HG03442 (cell line): ENCODE measurements at regions not wholly inside any gene's neighbourhood (a gene's known extent, or its start where the extent isn't known, plus 50 kb on each side); places are given as distances from the start of the nearest gene placed in this dataset.
"Not testable (repeated sequence)": the region's sequence is repeated elsewhere in the genome, so short reads cannot be mapped to it uniquely, and the experiment has no call there.

Experiments
- ATAC-seq: cut with Tn5 transposase; IDR thresholded peaks from one replicate; pipeline ENCODE4 v1.9.1; 2021; ENCODE audit warnings: mild to moderate bottlenecking, moderate library complexity; ENCODE audit not compliant: unreplicated experiment

DNA sequence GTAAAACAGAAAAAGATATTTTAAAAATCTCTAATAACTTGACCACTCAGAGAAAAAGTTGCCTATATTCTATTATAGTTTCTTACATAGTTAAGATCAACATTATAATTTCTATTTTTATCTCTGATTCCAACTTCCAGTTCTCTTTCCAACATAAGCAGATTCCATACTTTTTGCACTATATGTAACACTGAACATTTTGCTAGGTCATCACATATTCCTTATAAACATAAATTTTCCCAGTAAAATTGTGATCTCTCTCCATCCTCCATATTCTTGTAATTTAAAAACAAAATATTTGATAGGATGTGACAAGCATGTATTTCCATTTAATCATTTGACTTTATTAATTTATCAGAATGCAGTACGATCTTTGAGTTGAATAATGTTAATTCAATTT is 170.4 kb upstream of the THSD7A start:
- no peak for ATAC-seq

DNA sequence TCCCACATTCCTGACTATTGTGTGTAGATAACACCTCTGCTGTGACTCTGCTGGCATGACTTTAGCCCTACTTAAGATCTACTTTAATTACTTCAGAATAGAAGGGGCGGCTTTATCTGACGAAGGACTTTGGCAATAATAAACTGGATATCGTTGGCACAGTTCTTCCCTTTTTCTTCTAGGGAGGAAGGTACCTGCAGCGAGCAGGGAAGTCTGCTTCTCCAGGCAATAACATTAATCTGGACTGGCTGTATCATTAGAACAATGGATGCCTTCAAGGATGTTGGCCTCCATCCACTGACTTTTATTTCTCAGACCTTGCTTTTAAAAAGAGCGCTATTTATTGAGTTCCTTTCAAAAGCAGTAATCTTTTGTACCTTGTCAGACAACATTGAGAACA is 172.6 kb upstream of the THSD7A start:
- ATAC-seq = no peak

DNA sequence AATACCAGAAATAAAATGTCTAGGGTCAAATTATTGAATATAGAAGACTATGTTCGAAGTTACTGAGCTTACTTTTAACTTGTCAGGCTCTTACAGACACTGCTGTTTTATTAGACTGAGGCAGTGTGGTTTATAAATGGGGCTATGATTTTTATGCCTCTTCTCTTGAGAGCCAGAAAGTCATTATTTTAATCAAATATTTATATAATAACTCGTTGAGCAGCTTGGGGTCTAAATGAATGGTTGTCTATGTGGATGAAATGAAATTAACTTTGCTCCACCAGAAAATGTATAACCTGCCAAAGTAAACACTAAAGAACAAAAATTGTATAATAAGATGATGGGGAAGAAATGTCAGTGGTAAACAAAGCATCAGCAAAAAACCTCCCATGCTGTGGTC is 175.6 kb upstream of the THSD7A start:
- ATAC-seq = no peak

DNA sequence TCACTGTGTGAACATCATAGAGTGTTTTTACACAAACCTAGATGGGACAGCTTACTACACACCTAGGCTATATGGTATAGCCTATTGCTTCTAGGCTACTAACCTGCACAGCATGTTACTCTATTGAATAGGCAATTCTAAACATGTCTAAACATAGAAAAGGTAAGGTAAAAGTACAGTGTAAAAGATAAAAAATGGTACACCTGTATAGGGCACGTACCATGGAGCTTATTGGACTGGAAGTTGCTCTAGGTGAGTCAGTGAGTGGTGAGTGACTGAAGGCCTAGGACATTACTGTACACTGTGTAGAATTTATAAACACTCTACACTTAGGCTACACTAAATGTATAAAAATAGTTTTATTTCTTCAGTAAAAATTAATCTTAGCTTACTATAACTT is 182.0 kb upstream of the THSD7A start:
- no peak for ATAC-seq

DNA sequence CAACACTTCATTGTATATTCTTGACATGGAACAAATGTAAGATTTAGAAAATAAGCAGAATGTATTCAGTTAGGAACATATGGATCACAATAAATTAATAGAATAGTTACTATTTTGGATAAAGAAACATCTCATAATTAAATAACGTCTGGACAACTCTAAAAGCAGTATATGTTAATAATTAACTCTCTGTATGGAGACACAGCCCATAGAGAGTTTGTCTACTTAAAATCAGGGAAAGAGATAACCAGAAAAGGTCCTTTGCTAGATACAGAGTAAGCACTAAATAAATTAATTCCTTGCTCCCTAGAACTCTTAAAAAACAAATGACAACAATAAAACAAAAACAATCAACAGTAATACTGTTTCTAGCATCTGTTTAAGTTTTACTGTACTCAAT is 184.4 kb upstream of the THSD7A start:
- ATAC-seq = no peak

DNA sequence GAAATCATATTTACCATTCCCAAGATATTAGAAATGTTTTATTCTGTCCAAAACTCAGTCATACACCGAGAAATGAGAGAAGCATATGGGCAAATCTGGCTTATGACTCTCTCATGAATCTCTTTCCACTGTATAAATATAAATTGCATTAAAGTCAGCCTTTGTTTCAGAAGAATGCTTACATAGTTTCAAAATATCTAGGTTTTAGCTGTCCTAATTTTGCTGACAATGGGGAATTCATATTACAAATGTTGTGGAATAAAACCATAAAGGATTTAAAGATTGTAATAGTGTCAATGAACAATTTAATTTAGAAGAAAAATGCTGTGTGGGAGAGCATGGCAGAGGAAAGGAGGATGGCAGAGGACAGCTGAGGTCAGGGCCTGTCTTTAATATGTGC is 185.0 kb upstream of the THSD7A start:
- no peak for ATAC-seq

GRCh38 chr7:12022011-12022410 is 189.1 kb upstream of the TMEM106B start:
- not testable (repeated sequence) for ATAC-seq

DNA sequence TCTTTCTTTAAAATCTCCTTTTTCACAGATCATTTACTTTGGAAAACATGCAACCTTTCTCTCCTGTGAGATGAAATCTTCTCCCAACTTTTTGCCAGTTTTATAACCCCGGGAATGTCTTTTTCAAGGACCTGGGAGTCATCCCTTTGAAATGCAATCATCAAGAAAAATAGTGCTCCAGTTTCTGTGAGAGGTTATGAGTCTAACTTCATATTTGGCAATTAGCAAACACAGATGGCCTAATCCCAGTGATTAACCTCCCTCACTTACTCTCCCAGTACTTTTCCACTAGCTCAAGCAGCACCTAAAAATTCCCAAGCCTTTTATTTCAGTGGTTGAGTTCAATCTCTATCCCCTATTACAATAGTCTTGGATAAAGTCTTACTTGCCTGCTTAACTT is 185.8 kb upstream of the TMEM106B start:
- ATAC-seq = no peak

- no peak for ATAC-seq
These were observed 182.6 kb upstream of the TMEM106B start for GRCh38 chr7:12028508-12028907.

DNA sequence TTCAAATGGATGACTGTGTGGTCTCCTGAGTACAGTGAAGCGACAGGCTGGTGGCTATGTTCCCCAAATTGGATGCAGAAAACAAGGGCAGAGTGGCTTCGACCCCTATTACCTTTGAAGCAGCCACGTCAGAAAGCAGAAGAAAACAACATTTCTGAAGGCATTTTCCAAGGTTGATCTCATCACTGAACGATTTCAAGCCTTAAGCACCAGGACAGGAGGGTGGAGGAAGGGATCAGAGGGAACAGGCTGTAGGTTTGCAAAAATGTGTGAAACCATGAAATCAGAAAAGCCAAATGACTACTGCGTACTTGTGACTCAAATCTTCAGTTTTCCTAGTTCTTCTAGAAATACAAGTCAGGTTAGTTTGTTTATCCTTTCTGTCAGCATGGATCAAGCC is 181.0 kb upstream of the TMEM106B start:
- ATAC-seq = no peak

GRCh38 chr7:12031186-12031585 is 179.9 kb upstream of the TMEM106B start:
- no peak for ATAC-seq

DNA sequence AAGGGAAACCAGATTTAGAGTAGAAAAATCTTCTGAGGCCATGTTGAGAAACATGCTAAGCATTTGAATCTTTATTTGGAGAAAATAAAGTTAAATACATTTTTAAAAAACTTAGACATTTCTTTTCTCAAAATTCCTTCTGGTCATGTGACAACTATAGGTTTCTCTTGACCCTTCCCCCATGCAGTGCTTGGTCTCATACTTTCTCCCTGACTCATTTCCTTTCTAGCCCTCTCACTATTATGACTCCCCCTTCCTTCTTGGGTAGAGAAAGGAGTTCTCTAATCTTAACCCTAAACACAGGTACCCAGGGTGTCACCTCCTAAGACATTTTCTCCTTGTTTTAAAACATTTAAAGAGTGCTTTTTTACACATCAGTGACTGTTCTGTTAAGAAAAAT is 179.5 kb upstream of the TMEM106B start:
- no peak for ATAC-seq

DNA sequence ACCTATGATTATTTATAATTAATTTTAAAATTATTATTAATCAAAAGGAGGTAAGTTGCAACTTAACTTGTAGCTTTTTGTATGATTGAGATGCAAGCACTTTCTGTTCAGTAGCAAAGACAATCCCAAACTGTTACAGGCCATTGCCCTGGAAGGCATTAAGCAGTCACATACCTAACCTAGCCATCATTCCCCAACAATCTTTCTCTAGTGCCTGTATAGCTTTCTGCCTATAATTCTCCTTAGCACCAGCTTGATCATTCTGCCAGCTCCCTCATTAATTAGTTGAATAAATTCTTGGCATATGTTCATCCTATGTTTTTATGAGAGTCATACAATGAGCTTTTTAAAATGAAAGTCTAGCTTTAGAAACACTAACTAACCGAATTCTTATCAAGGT is 178.9 kb upstream of the TMEM106B start:
- no peak for ATAC-seq

DNA sequence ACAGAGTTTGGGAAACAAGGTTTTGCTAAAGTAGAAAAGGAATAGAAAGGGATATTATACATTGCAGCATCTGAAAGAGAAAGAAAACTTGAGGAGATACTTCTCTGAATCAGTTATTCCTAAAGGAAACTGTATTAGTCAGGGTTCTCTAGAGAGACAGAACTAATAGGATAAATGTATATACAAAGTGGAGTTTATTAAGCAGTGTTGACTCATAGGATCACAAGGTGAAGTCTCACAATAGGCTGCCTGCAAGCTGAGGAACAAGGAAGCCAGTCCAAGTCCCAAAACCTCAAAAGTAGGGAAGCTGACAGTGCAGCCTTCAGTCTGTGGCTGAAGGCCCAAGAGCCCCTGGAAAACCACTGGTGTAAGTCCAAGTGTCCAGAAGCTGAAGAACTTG is 167.6 kb upstream of the TMEM106B start:
- not testable (repeated sequence) for ATAC-seq

- no peak for ATAC-seq
These were observed 158.9 kb upstream of the TMEM106B start for GRCh38 chr7:12052211-12052610.

DNA sequence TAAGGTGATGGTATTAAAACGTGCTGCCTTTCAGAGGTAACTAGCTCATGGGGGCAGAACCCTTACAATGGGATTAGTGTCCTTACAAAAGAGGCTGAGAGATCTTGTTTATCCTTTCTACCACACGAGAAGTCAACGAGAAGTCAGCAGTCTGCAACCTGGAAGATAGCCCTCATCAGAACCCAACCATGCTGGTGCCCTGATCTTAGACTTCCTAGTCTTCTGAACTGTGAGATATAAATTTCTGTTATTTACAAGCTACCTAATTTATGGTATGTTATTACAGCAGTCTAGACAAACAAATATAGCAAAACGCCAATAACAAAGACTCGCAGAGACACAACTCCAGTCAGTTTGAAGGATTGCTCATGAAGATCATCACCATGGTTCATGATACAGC is 157.5 kb upstream of the TMEM106B start:
- ATAC-seq = no peak

- no peak for ATAC-seq
These were observed 156.3 kb upstream of the TMEM106B start for GRCh38 chr7:12054830-12055229.

GRCh38 chr7:12056381-12056780 is 154.7 kb upstream of the TMEM106B start:
- ATAC-seq = no peak

DNA sequence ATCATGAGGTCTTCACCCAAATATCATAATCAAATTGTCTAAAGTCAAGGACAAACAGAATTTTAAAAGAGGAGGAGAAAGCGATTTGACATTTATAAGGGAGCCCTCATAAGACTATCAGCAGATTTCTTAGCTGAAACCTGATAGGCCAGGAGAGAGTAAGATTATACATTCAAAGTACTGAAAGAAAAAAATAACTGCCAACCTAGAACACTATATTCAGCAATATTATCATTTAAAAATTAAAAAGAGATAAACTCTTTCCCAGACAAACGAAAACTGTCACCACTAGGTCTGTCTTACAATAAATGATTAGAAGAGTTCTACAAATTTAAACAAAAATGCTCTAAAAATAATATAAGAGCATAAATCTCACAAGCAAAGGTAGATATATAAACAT is 154.1 kb upstream of the TMEM106B start:
- no peak for ATAC-seq

DNA sequence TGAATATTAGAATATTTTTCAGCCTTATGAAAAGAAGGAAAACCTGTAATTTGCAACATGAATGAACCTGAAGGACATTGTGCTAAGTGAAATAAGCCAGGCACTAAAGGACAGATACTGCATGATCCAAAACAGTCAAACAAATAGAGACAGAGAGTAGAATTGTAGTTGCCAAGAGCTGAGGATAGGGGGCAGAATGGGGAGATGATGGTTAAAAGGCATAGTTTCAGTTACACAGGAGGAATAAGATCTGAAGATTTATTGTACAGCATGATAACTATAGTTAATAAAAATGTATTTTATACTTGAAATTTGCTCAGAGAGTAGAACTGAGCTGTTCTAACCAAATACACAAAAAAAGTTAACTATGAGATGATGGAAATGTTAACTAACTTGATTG is 149.0 kb upstream of the TMEM106B start:
- ATAC-seq = no peak

- ATAC-seq = no peak
These were observed 146.4 kb upstream of the TMEM106B start for GRCh38 chr7:12064586-12065127.

DNA sequence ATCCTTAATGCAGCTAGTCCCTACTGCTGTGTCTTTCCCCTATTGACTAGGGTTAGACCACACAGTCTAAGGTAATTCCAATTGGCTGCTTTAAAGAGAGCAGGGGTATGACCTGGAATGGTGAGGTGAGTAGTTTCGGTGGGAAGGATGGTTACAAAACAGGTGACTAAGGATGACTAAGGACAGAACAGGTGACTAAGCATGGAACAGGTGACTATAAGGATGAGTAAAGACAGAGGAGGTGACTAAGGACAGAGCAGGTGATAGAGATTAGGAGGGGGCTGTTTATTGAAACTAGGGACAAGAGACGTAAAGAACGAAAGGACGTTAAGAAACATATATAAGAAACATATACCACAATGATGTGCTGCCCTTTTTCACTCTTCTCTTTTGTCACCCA is 145.1 kb upstream of the TMEM106B start:
- no peak for ATAC-seq

GRCh38 chr7:12066521-12066920 is 144.6 kb upstream of the TMEM106B start:
- peak; percentile 39 for ATAC-seq
